Peyer's patch (tissue), 4 donors: ENCODE measurements at regions not wholly inside any gene's neighbourhood (a gene's known extent, or its start where the extent isn't known, plus 50 kb on each side); places are given as distances from the start of the nearest gene placed in this dataset.
A peak's percentile ranks its signal among the peaks of the same experiment; 100 is the strongest.

Source experiments
- DNase-seq, 3 donors: peaks; one replicate each; pipeline ENCODE4 v3.0.0-alpha.2; 2017 to 2019
- H3K27ac ChIP-seq, 4 donors: fragments of 200-600 bp; sonication (generic); one replicate each; pipeline ENCODE4 v1.5.1; 2016 to 2019
- H3K27me3 ChIP-seq, 2 donors: fragments of 200-600 bp; sonication (generic); one replicate each; pipeline ENCODE4 v1.5.1; 2019
- H3K36me3 ChIP-seq, 3 donors: fragments of 200-600 bp; sonication (generic); one replicate each; pipeline ENCODE4 v1.5.1; 2016 to 2019
- H3K4me1 ChIP-seq, 4 donors: fragments of 200-600 bp; sonication (generic); one replicate each; pipeline ENCODE4 v1.5.1; 2016 to 2019
- H3K4me3 ChIP-seq, 4 donors: fragments of 200-600 bp; sonication (generic); 1 replicate in 3 of 4; 2 replicates in 1 of 4; pipeline ENCODE4 v1.5.1; 2016 to 2019; ENCODE audit warnings: mild to moderate bottlenecking in 1 of 4
- H3K9me3 ChIP-seq, 4 donors: fragments of 200-600 bp; sonication (generic); one replicate each; pipeline ENCODE4 v1.5.1; 2016 to 2019; ENCODE audit warnings: mild to moderate bottlenecking in 1 of 4
- CTCF ChIP-seq, 6 experiments: fragments of 450-650 bp in 4 of 6; fragments of 200-600 bp in 2 of 6; sonication (generic) in 1 of 6; IDR thresholded peaks; one replicate each; pipeline ENCODE4 v1.5.1; 2017 to 2019; ENCODE audit warnings: antibody characterized with exemption in 6 of 6, mild to moderate bottlenecking in 3 of 6, moderate library complexity in 1 of 6
- POLR2A ChIP-seq, 2 donors: fragments of 450-650 bp; IDR thresholded peaks; one replicate each; pipeline ENCODE4 v1.5.1; 2017; ENCODE audit warnings: antibody characterized with exemption in 2 of 2, mild to moderate bottlenecking in 2 of 2, moderate library complexity in 2 of 2

GRCh38 chr22:49476176-49476575, 351.5 kb downstream of the BRD1 start:
- Histone ChIP-seq H3K27me3 (no peaks in the 10 kb centered on the region), H3K4me3 (no peak overlapping the region), H3K27ac (no peak overlapping the region), H3K4me1 (no peaks in the 10 kb centered on the region), H3K9me3 (no peaks in the 10 kb centered on the region), H3K36me3 (no peaks in the 10 kb centered on the region)
- DNase-seq: peak in 1 of 3 donors; percentile 7
- TF ChIP-seq POLR2A (IDR thresholded peaks at IDR 0.05) (no peak), CTCF (IDR thresholded peaks at IDR 0.05) (no peak)

GRCh38 chr22:49475253-49475652, 352.4 kb downstream of the BRD1 start:
- no peak overlapping the region for H3K4me3 ChIP-seq
- no peaks in the 10 kb centered on the region for H3K9me3 ChIP-seq
- no peaks in the 10 kb centered on the region for H3K27me3 ChIP-seq
- H3K36me3 ChIP-seq: no peaks in the 10 kb centered on the region
- no peak for DNase-seq
- TF ChIP-seq CTCF (IDR thresholded peaks at IDR 0.05) (no peak), POLR2A (IDR thresholded peaks at IDR 0.05) (no peak)
- no peak overlapping the region for H3K27ac ChIP-seq
- no peaks in the 10 kb centered on the region for H3K4me1 ChIP-seq

- DNase-seq: peak in 1 of 3 donors; percentile 22
- H3K27me3 ChIP-seq: no peaks in the 10 kb centered on the region
- no peak overlapping the region for H3K27ac ChIP-seq
- no peak overlapping the region for H3K4me3 ChIP-seq
- no peak for TF ChIP-seq POLR2A (IDR thresholded peaks at IDR 0.05)
- no peak for TF ChIP-seq CTCF (IDR thresholded peaks at IDR 0.05)
- no peaks in the 10 kb centered on the region for H3K9me3 ChIP-seq
- no peaks in the 10 kb centered on the region for H3K4me1 ChIP-seq
- H3K36me3 ChIP-seq: no peaks in the 10 kb centered on the region
Measured at GRCh38 chr22:49473286-49473685, 354.4 kb downstream of the BRD1 start.

GRCh38 chr22:49470741-49471503, 356.8 kb downstream of the BRD1 start:
- DNase-seq: peak in 1 of 3 donors; percentile 5
- no peak overlapping the region for H3K27ac ChIP-seq
- no peak overlapping the region for H3K4me3 ChIP-seq
- no peaks in the 10 kb centered on the region for H3K4me1 ChIP-seq
- H3K27me3 ChIP-seq: no peaks in the 10 kb centered on the region
- no peak for TF ChIP-seq CTCF (IDR thresholded peaks at IDR 0.05)
- no peak for TF ChIP-seq POLR2A (IDR thresholded peaks at IDR 0.05)
- H3K36me3 ChIP-seq: no peaks in the 10 kb centered on the region
- no peaks in the 10 kb centered on the region for H3K9me3 ChIP-seq

GRCh38 chr22:49469896-49470740, 357.6 kb downstream of the BRD1 start:
- peak in 1 of 3 donors; percentile 15 for DNase-seq
- Histone ChIP-seq H3K27ac (no peak overlapping the region), H3K4me1 (no peaks in the 10 kb centered on the region), H3K4me3 (no peak overlapping the region), H3K36me3 (no peaks in the 10 kb centered on the region), H3K27me3 (no peaks in the 10 kb centered on the region), H3K9me3 (no peaks in the 10 kb centered on the region)
- TF ChIP-seq POLR2A (IDR thresholded peaks at IDR 0.05) (no peak), CTCF (IDR thresholded peaks at IDR 0.05) (no peak)
